K562 (cell line): ENCODE measurements at regions not wholly inside any gene's neighbourhood (a gene's known extent, or its start where the extent isn't known, plus 50 kb on each side); places are given as distances from the start of the nearest gene placed in this dataset.

Experiments
- USF2 ChIP-seq: sonication (generic); formaldehyde crosslinking; IDR thresholded peaks from 2 replicates; pipeline ENCODE4 v1.5.0; 2020; ENCODE audit warnings: missing genetic modification reagents
- TF ChIP-seq, protein P1 (sequence below): IDR thresholded peaks from 2 replicates; pipeline ENCODE4 v1.6.1; 2011; ENCODE audit not compliant: insufficient read length; ENCODE audit errors: extremely low read depth

GRCh38 chr4:56218230-56218895, 168.9 kb downstream of the AASDH start:
- no peak for TF ChIP-seq USF2
- TF ChIP-seq, protein P1, sequence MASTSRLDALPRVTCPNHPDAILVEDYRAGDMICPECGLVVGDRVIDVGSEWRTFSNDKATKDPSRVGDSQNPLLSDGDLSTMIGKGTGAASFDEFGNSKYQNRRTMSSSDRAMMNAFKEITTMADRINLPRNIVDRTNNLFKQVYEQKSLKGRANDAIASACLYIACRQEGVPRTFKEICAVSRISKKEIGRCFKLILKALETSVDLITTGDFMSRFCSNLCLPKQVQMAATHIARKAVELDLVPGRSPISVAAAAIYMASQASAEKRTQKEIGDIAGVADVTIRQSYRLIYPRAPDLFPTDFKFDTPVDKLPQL, result no peak
